ENCODE measurements at regions not wholly inside any gene's neighbourhood (a gene's known extent, or its start where the extent isn't known, plus 50 kb on each side); places are given as distances from the start of the nearest gene placed in this dataset.
A peak's percentile ranks its signal among the peaks of the same experiment; 100 is the strongest.

- no peak for DNase-seq
These were observed 51.0 kb upstream of the TNC start for GRCh38 chr9:115169003-115169402.

GRCh38 chr9:115170358-115171073 lies 52.6 kb upstream of the TNC start:
- no peak for DNase-seq

- no peak for DNase-seq
These were observed 54.0 kb upstream of the TNC start for GRCh38 chr9:115171921-115172388.

GRCh38 chr9:115182264-115182663 lies 64.3 kb upstream of the TNC start:
- no peak for DNase-seq

GRCh38 chr9:115183436-115183835 lies 65.5 kb upstream of the TNC start:
- DNase-seq, result no peak

- DNase-seq, result no peak
These were observed 71.7 kb upstream of the TNC start for GRCh38 chr9:115189686-115190085.

GRCh38 chr9:115191667-115192066 lies 73.7 kb upstream of the TNC start:
- DNase-seq, result no peak

- no peak for DNase-seq
These were observed 74.3 kb upstream of the TNC start for GRCh38 chr9:115192280-115192679.

GRCh38 chr9:115192835-115193525 lies 75.0 kb upstream of the TNC start:
- no peak for DNase-seq

GRCh38 chr9:115193777-115194176 lies 75.8 kb upstream of the TNC start:
- no peak for DNase-seq

- no peak for DNase-seq
These were observed 76.3 kb upstream of the TNC start for GRCh38 chr9:115194216-115194615.

GRCh38 chr9:115195912-115196311 lies 78.0 kb upstream of the TNC start:
- DNase-seq, result no peak

GRCh38 chr9:115196919-115197318 lies 79.0 kb upstream of the TNC start:
- DNase-seq, result no peak

GRCh38 chr9:115198001-115198400 lies 80.0 kb upstream of the TNC start:
- no peak for DNase-seq

GRCh38 chr9:115200711-115201505 lies 83.0 kb upstream of the TNC start:
- DNase-seq, result no peak

GRCh38 chr9:115202181-115202580 lies 84.2 kb upstream of the TNC start:
- no peak for DNase-seq

- no peak for DNase-seq
These were observed 85.2 kb upstream of the TNC start for GRCh38 chr9:115202960-115203751.

GRCh38 chr9:115204904-115205453 lies 87.0 kb upstream of the TNC start:
- no peak for DNase-seq

- peak in 1 of 2 experiments; percentile 15 for DNase-seq
These were observed 89.3 kb upstream of the TNC start for GRCh38 chr9:115207003-115207836.

- DNase-seq, result no peak
These were observed 90.5 kb upstream of the TNC start for GRCh38 chr9:115208501-115208900.

- peak; percentile 3 to 14 for DNase-seq
These were observed 91.8 kb upstream of the TNC start for GRCh38 chr9:115209601-115210306.

Measured in activated CD4-positive, alpha-beta T cell treated with anti-CD3 and anti-CD28 coated beads, Interleukin-2, amount 50 U/mL, for 48 hours (primary cell).